K562 (cell line): ENCODE measurements at regions not wholly inside any gene's neighbourhood (a gene's known extent, or its start where the extent isn't known, plus 50 kb on each side); places are given as distances from the start of the nearest gene placed in this dataset.

Experiments used
- ATAC-seq: fragments of 200-7000 bp; cut with Tn5 transposase; 3 replicates; pipeline ENCODE4 v1.9.1; 2020; ENCODE audit warnings: moderate library complexity
- BruUV-seq: library from RNA; stranded (reverse); fragments of 400-500 nt; replicated peaks from 2 replicates; lab custom pipeline; 2021; lab: Mats Ljungman, UMichigan
- CTCF ChIA-PET: fragments of 300-600 bp; formaldehyde crosslinking; extraction: SDS; loops from one replicate; lab custom pipeline; 2021; ENCODE audit warnings: low intra/inter-chr PET ratio; lab: Yijun Ruan, JAX
- POLR2A ChIA-PET: fragments of 300-600, 350-650 bp; sonication (Branson Sonifier 250); formaldehyde crosslinking; extraction: SDS; loops from one replicate; lab custom pipeline; 2021; ENCODE audit warnings: antibody characterized with exemption, inconsistent platforms; lab: Yijun Ruan, JAX
- DNase-seq, 4 experiments: peaks; one replicate each; pipeline versions ENCODE4 v3.0.0 to v3.0.0-alpha.2; 2011 to 2018; ENCODE audit warnings: low spot score in 3 of 4, mixed read lengths in 3 of 4; ENCODE audit errors: extremely low read depth in 1 of 4
- FAIRE-seq: peaks from 2 replicates; lab custom pipeline; 2011; peaks lifted over from hg19 to GRCh38; lab: Jason Lieb, UNC
- H2AFZ ChIP-seq: 2 replicates; pipeline ENCODE4 v1.6.0; 2011; ENCODE audit warnings: low read depth, low read length, control low read depth, inconsistent platforms
- H3K27ac ChIP-seq: fragments of 200-600 bp; 3 replicates; pipeline ENCODE4 v1.8.0; 2011; ENCODE audit warnings: low read depth, mild to moderate bottlenecking, control low read depth, inconsistent platforms, low read length, moderate library complexity, mixed read lengths; ENCODE audit errors: extremely low read depth
- H3K27me3 ChIP-seq, 2 experiments: fragments of 300-600 bp in 1 of 2; 2 replicates in 1 of 2; 3 replicates in 1 of 2; pipeline versions ENCODE4 v1.6.0 to v1.8.0; 2011; ENCODE audit warnings: inconsistent platforms in 2 of 2, low read length in 2 of 2, mild to moderate bottlenecking in 1 of 2, mixed read lengths in 1 of 2, moderate library complexity in 1 of 2; ENCODE audit not compliant: control insufficient read depth in 2 of 2, insufficient read depth in 2 of 2
- H3K36me3 ChIP-seq: fragments of 300-600 bp; 3 replicates; pipeline ENCODE4 v1.8.0; 2011; ENCODE audit warnings: mild to moderate bottlenecking, low read length, inconsistent platforms; ENCODE audit not compliant: control insufficient read depth, insufficient read depth
- H3K4me1 ChIP-seq, 2 experiments: fragments of 200-600 bp in 1 of 2; replicated peaks in 1 of 2; 2 replicates in 1 of 2; 3 replicates in 1 of 2; pipeline versions ENCODE4 v1.5.1 to v1.8.0; 2011; ENCODE audit warnings: inconsistent platforms in 2 of 2, low read length in 2 of 2, mild to moderate bottlenecking in 1 of 2, mixed read lengths in 1 of 2, moderate library complexity in 1 of 2; ENCODE audit not compliant: control insufficient read depth in 2 of 2, insufficient read depth in 2 of 2
- H3K4me2 ChIP-seq: 2 replicates; pipeline ENCODE4 v1.6.1; 2011; ENCODE audit warnings: low read length, control low read depth, inconsistent platforms, mixed read lengths; ENCODE audit not compliant: insufficient read depth
- H3K4me3 ChIP-seq: fragments of 200-600 bp; sonication (generic), shearing (Covaris generic); 2 replicates; pipeline ENCODE4 v1.5.1; 2016; ENCODE audit warnings: control low read depth, inconsistent platforms
- H3K79me2 ChIP-seq: fragments of 200-600 bp; 3 replicates; pipeline ENCODE4 v1.8.0; 2011; ENCODE audit warnings: low read length, inconsistent platforms; ENCODE audit not compliant: control insufficient read depth, insufficient read depth
- H3K9ac ChIP-seq, 2 experiments: 2 replicates each; pipeline versions ENCODE4 v1.6.0 to v1.6.1; 2011; ENCODE audit warnings: low read depth in 2 of 2, low read length in 2 of 2, control low read depth in 1 of 2, inconsistent platforms in 1 of 2, mild to moderate bottlenecking in 1 of 2, mixed read lengths in 1 of 2; ENCODE audit not compliant: insufficient read depth in 1 of 2
- H3K9me1 ChIP-seq: one replicate; pipeline ENCODE4 v1.6.0; 2011; ENCODE audit warnings: inconsistent platforms, mild to moderate bottlenecking, low read length, moderate library complexity; ENCODE audit not compliant: control insufficient read depth, insufficient read depth
- H3K9me3 ChIP-seq: replicated peaks from 2 replicates; pipeline ENCODE4 v1.5.1; 2011; ENCODE audit warnings: low read depth, low read length, inconsistent platforms; ENCODE audit not compliant: control insufficient read depth, insufficient read depth
- H4K20me1 ChIP-seq: replicated peaks from 2 replicates; pipeline ENCODE4 v1.6.1; 2011; ENCODE audit warnings: low read length, inconsistent platforms, mixed read lengths; ENCODE audit not compliant: control insufficient read depth, insufficient read depth
- ASH1L ChIP-seq: fragments of 450-650 bp; IDR thresholded peaks from 2 replicates; pipeline ENCODE4 v1.6.1; 2018; ENCODE audit warnings: borderline replicate concordance, mild to moderate bottlenecking, low read depth; ENCODE audit not compliant: partially characterized antibody
- BCL6 ChIP-seq: fragments of 250-450 bp; sonication (Bioruptor Pico); IDR thresholded peaks from 2 replicates; pipeline ENCODE4 v1.4.0; 2020
- CBX3 ChIP-seq, 2 experiments: IDR thresholded peaks; 1 replicate in 1 of 2; 2 replicates in 1 of 2; pipeline ENCODE4 v1.6.1; 2012; ENCODE audit warnings: inconsistent platforms in 2 of 2, low read length in 2 of 2, borderline replicate concordance in 1 of 2, control low read depth in 1 of 2
- ELF1 ChIP-seq: fragments of 200-800 bp; sonication (Bioruptor generic); IDR thresholded peaks from 2 replicates; pipeline ENCODE4 v1.6.1; 2016; ENCODE audit warnings: missing genetic modification characterization, missing compliant biosample characterization
- EP400 ChIP-seq: fragments of 450-650 bp; IDR thresholded peaks from 2 replicates; pipeline ENCODE4 v1.6.1; 2017; ENCODE audit warnings: antibody characterized with exemption, mild to moderate bottlenecking, moderate library complexity
- FIP1L1 ChIP-seq: fragments of 200-400 bp; formaldehyde crosslinking; IDR thresholded peaks from 2 replicates; pipeline ENCODE4 v1.6.1; 2018; ENCODE audit warnings: mild to moderate bottlenecking, low read depth, low read length; ENCODE audit not compliant: poor library complexity, severe bottlenecking
- HMGN3 ChIP-seq: IDR thresholded peaks from 2 replicates; pipeline ENCODE4 v1.6.1; 2011; ENCODE audit warnings: borderline replicate concordance, low read depth, mild to moderate bottlenecking, mixed read lengths, low read length; ENCODE audit not compliant: insufficient read length; ENCODE audit errors: extremely low read depth
- ILF3 ChIP-seq: fragments of 450-650 bp; IDR thresholded peaks from 2 replicates; pipeline ENCODE4 v1.6.1; 2018; ENCODE audit warnings: antibody characterized with exemption, mild to moderate bottlenecking, moderate library complexity, borderline replicate concordance
- JUNB ChIP-seq: fragments of 450-650 bp; formaldehyde crosslinking; conservative IDR thresholded peaks from 2 replicates; pipeline ENCODE4 v1.4.0; 2020; ENCODE audit warnings: mild to moderate bottlenecking
- LARP7 ChIP-seq: fragments of 450-650 bp; IDR thresholded peaks from 2 replicates; pipeline ENCODE4 v1.6.1; 2016
- PTBP1 ChIP-seq: fragments of 200-400 bp; formaldehyde crosslinking; IDR thresholded peaks from 2 replicates; pipeline ENCODE4 v1.6.1; 2017; ENCODE audit warnings: low read depth, low read length
- ZNF146 ChIP-seq: IDR thresholded peaks from one replicate; pipeline ENCODE4 v1.6.1; 2018; ENCODE audit warnings: missing compliant biosample characterization; ENCODE audit not compliant: unreplicated experiment
- ZNF444 ChIP-seq: fragments of 250-450 bp; sonication (Bioruptor Pico); IDR thresholded peaks from 2 replicates; pipeline ENCODE4 v1.4.0; 2020; ENCODE audit warnings: mild to moderate bottlenecking, moderate library complexity
- ZNF76 ChIP-seq: fragments of 250-450 bp; sonication (Bioruptor Pico); IDR thresholded peaks from 2 replicates; pipeline ENCODE4 v1.4.0; 2020; ENCODE audit warnings: mild to moderate bottlenecking, moderate library complexity, borderline replicate concordance
- WGBS: fragments of 100-300 bp; shearing (Covaris generic); methylation state at CpG from one replicate; pipeline ENCODE4 v1.1.6; 2016; ENCODE audit warnings: low coverage, mixed read lengths; ENCODE audit not compliant: insufficient coverage; ENCODE audit errors: missing lambda C conversion rate; 5-methylcytosine and 5-hydroxymethylcytosine counted together
- in situ Hi-C: fragments of 300-500 bp; cut with MboI; formaldehyde crosslinking; loops from 4 replicates; pipeline ENCODE4 v1.15.0; 2018; ENCODE audit warnings: inconsistent platforms, mixed read lengths
- intact Hi-C: fragments of 100-400 bp; cut with micrococcal nuclease; formaldehyde crosslinking; loops from 2 replicates; pipeline ENCODE4 v1.14.2; 2022
- TF ChIP-seq, protein P1 (sequence below): fragments of 250-450 bp; sonication (Bioruptor Pico); IDR thresholded peaks from 2 replicates; pipeline ENCODE4 v1.4.0; 2020; ENCODE audit warnings: borderline replicate concordance
- TF ChIP-seq, protein P2 (sequence below): fragments of 450-650 bp; IDR thresholded peaks from 2 replicates; pipeline ENCODE4 v1.6.1; 2017; ENCODE audit warnings: antibody characterized with exemption, mild to moderate bottlenecking
- TF ChIP-seq, protein P3 (sequence below): fragments of 250-450 bp; sonication (Bioruptor Pico); IDR thresholded peaks from 2 replicates; pipeline ENCODE4 v1.4.0; 2020; ENCODE audit warnings: mild to moderate bottlenecking

DNA sequence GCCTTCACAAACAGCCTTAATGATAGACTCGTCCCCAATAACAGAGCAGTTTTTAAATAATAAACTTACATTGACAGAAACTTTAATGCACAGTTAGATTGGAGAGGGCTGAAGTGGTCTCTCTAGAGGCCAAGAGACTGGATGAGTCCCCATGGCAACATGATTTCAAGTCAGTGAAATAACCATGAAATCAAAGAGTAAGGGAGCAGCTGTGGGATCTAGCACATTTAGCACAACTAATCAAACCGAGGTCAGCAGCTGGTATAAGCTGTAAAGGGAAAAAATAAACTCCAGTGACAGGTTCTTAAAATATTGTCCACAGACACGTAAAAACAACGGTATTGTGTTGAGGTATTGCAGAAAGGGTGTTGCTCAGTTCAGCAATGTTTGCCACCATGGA lies 916.6 kb downstream of the DNAH5 start (continued):
- TF ChIP-seq FIP1L1 (no peak), ELF1 (tag) (no peak), ZNF146 (CRISPR knock-in tag) (no peak), EP400 (no peak), ZNF76 (CRISPR knock-in tag) (no peak), HMGN3 (no peak), ILF3 (no peak), ZNF444 (CRISPR knock-in tag) (no peak)

DNA sequence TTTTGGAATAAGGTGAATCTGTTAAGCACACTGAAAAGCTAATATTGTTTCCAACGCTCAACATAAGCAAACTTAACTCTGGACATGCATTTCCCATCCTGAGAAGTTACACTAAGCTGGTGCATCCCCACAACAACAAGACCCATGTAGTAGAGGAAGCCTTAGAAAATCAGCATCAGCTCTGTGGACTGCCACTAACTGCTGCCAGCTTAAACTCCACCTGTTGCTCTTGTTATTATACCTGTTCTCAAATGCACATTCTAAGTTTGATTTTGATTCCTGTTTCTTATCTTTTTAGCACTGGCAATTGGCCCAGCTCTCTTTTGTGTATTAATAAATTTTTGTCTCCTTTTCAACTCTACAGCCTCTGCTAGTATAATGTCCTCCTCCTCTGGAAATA lies 924.8 kb downstream of the DNAH5 start:
- Histone ChIP-seq H3K79me2 (no peaks in the 10 kb centered on the region), H3K9me1 (no peaks in the 10 kb centered on the region), H3K27ac (no peak overlapping the region), H3K4me1 (no peaks in the 10 kb centered on the region), H3K4me2 (no peak overlapping the region), H2AFZ (no peak overlapping the region), H3K9ac (no peak overlapping the region), H3K9me3 (no peaks in the 10 kb centered on the region), H3K4me3 (no peak overlapping the region), H4K20me1 (no peaks in the 10 kb centered on the region), H3K36me3 (no peaks in the 10 kb centered on the region), H3K27me3 (no peaks in the 10 kb centered on the region)
- 0% methylated on average over 1 of the region's 1 CpG for WGBS
- no peak for DNase-seq
- ATAC-seq = no peak
- in situ Hi-C loops = no loop called here
- intact Hi-C loops = no loop called here
- POLR2A ChIA-PET = no interaction called here
- CTCF ChIA-PET = no interaction called here
- BruUV-seq = no TSS peak
- no peak for FAIRE-seq
- TF ChIP-seq JUNB (CRISPR knock-in tag) = no peak
- TF ChIP-seq, protein P1, sequence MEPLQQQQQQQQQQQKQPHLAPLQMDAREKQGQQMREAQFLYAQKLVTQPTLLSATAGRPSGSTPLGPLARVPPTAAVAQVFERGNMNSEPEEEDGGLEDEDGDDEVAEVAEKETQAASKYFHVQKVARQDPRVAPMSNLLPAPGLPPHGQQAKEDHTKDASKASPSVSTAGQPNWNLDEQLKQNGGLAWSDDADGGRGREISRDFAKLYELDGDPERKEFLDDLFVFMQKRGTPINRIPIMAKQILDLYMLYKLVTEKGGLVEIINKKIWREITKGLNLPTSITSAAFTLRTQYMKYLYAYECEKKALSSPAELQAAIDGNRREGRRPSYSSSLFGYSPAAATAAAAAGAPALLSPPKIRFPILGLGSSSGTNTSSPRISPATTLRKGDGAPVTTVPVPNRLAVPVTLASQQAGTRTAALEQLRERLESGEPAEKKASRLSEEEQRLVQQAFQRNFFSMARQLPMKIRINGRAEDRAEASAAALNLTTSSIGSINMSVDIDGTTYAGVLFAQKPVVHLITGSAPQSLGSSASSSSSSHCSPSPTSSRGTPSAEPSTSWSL = no peak
- TF ChIP-seq, protein P2, sequence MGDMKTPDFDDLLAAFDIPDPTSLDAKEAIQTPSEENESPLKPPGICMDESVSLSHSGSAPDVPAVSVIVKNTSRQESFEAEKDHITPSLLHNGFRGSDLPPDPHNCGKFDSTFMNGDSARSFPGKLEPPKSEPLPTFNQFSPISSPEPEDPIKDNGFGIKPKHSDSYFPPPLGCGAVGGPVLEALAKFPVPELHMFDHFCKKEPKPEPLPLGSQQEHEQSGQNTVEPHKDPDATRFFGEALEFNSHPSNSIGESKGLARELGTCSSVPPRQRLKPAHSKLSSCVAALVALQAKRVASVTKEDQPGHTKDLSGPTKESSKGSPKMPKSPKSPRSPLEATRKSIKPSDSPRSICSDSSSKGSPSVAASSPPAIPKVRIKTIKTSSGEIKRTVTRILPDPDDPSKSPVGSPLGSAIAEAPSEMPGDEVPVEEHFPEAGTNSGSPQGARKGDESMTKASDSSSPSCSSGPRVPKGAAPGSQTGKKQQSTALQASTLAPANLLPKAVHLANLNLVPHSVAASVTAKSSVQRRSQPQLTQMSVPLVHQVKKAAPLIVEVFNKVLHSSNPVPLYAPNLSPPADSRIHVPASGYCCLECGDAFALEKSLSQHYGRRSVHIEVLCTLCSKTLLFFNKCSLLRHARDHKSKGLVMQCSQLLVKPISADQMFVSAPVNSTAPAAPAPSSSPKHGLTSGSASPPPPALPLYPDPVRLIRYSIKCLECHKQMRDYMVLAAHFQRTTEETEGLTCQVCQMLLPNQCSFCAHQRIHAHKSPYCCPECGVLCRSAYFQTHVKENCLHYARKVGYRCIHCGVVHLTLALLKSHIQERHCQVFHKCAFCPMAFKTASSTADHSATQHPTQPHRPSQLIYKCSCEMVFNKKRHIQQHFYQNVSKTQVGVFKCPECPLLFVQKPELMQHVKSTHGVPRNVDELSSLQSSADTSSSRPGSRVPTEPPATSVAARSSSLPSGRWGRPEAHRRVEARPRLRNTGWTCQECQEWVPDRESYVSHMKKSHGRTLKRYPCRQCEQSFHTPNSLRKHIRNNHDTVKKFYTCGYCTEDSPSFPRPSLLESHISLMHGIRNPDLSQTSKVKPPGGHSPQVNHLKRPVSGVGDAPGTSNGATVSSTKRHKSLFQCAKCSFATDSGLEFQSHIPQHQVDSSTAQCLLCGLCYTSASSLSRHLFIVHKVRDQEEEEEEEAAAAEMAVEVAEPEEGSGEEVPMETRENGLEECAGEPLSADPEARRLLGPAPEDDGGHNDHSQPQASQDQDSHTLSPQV = no peak
- no peak for TF ChIP-seq BCL6 (CRISPR knock-in tag)
- TF ChIP-seq CBX3 (IDR thresholded peaks at IDR 0.05; ENCODE audit: borderline replicate concordance in 1 of 2, low read length in 2 of 2) = no peak
- TF ChIP-seq, protein P3, sequence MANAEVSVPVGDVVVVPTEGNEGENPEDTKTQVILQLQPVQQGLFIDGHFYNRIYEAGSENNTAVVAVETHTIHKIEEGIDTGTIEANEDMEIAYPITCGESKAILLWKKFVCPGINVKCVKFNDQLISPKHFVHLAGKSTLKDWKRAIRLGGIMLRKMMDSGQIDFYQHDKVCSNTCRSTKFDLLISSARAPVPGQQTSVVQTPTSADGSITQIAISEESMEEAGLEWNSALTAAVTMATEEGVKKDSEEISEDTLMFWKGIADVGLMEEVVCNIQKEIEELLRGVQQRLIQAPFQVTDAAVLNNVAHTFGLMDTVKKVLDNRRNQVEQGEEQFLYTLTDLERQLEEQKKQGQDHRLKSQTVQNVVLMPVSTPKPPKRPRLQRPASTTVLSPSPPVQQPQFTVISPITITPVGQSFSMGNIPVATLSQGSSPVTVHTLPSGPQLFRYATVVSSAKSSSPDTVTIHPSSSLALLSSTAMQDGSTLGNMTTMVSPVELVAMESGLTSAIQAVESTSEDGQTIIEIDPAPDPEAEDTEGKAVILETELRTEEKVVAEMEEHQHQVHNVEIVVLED (CRISPR knock-in tag) = no peak
- TF ChIP-seq PTBP1 = no peak
- no peak for TF ChIP-seq LARP7
- no peak for TF ChIP-seq ASH1L
